C1 segment of cervical spinal cord (tissue), 14 donors: ENCODE measurements at regions not wholly inside any gene's neighbourhood (a gene's known extent, or its start where the extent isn't known, plus 50 kb on each side); places are given as distances from the start of the nearest gene placed in this dataset.
"Not testable (repeated sequence)": the region's sequence is repeated elsewhere in the genome, so short reads cannot be mapped to it uniquely, and the experiment has no call there.

ENCODE experiments used
- DNase-seq, 14 donors: peaks; one replicate each; lab custom pipeline; 2025; lab: John Stamatoyannopoulos, UW

DNA sequence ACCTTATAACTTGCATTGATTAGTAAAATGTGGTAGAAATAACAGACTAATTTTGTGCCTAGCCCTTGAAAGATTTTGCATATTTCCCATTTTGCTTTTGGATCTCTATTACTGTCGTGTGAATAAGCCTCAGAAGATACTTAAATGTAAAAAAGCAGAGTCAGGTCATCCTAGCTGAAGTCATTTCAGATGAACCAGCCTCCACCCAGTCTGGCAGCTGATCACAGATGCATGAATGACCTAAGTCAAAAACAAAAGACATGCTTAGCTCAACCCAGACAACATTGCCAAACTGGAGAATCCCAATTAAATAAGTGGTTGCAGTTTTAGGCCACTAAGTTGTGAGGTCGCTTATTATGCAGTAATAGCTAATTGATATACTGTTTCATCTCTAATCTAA, 349.9 kb downstream of the C12orf50 start:
- DNase-seq = no peak

DNA sequence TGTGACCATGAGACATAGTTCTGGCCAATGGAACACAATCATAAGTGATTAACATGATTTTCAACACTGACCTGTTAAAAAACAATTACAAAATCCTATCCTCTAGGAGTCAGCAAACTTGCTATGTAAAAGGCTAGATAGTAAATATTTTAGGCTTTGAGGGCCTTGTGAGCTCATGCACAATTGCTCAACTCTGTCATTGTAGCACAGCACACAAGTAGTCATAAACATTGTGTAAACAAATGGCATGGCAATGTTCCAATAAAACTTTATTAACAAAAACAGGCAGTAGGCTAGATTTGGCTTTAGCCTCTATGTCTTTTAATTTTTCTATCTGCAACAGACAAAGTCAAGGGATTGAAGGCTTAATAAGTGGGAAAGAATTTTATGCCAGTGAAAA, 350.7 kb downstream of the C12orf50 start:
- no peak for DNase-seq

DNA sequence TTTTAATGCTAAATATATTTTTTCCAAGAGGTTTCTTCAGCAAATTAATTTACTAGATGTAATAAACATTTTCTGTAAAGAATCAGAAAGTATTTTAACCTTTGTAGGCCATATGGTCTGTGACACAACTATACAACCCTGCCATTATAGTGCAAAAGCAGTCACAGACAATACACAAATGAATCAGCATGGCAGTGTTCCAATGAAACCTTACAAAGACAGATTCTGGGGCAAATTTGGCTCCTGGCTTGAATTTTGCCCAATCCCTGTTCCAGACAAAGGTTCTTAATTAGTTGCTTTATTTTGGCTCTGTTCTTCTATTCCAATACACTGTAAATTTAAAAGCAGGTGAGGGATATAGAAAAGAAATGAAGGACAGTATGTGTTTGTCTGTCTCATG, 352.5 kb downstream of the C12orf50 start:
- no peak for DNase-seq

DNA sequence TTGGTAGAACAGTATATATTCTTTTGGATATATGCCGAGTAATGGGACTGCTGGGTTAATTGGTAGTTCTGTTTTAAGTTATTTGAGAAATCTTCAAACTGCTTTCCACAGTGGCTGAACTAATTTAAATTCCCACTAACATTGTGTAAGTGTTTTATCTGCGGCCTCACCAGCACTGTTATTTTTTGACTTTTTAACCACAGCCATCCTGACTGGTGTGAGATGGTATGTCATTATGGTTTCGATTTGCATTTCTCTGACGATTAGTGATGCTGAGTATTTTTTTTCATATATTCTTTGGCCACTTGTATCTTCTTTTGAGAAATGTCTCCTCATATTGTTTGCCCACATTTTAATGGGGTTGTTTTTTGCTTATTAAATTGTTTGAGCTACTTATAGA, 357.4 kb downstream of the C12orf50 start:
- no peak for DNase-seq

DNA sequence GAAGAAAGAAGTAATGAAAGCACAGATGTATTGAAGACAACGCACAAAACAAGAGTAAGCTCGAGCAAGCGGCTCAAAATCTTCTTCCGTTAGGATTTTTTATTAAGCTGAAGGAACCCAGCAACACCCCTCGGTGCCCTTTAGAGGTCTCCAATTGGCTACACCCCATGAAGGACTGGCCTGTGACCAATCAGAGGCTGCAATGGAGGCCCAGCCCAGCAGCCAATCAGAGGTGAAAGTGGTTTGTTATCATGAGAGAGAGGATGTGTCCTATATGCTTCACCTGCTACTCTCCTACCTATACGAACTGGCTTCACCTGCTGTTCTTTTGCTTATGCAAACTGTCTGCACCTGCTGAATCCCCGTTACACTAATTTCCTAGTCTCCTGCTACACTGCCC, 358.8 kb downstream of the C12orf50 start:
- DNase-seq = no peak

DNA sequence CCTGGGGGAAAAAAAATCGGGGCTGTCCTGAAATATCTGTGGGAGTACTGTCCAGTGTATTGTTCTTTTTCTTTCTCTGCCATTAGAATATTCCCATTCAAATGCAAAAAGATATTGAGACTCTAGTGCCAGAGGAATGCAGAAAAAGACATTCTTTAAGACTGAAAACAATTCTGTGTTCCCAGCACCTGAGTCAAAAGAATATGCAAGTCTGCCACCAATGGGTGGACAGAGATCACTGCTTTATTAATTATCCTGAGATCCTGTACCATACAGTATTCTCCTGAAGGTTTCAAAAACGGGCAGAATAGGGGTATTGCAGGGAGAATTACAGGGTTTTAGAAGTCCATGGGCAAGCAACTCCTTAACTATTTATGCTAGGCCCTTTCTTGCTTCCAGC, 361.8 kb downstream of the C12orf50 start:
- no peak for DNase-seq

DNA sequence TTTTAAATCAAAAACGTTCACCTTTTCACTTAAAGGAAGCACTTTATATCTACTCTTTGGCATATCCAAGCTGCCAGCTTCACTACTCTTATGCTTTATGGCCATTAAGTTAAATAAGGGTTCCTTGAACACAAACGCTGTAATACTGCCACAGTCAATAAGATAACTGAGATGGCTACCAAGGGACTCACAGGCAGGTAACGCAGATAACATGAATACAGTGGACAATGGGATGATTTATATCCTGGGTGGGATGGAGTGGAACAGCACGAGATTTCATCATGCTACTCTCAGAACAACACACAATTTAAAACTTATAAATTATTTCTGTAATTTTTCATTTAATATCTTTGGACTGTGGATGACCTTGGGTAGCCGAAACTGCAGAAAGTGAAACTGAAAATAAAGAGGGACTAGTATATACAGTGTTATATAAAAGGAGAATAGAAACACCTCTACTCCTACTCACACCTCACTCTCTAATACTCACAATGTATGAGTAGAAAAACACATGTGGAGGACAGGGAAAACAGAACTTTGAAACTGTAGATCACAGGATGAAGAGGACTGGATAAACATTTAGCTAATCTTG, 367.3 kb downstream of the C12orf50 start:
- DNase-seq = no peak

DNA sequence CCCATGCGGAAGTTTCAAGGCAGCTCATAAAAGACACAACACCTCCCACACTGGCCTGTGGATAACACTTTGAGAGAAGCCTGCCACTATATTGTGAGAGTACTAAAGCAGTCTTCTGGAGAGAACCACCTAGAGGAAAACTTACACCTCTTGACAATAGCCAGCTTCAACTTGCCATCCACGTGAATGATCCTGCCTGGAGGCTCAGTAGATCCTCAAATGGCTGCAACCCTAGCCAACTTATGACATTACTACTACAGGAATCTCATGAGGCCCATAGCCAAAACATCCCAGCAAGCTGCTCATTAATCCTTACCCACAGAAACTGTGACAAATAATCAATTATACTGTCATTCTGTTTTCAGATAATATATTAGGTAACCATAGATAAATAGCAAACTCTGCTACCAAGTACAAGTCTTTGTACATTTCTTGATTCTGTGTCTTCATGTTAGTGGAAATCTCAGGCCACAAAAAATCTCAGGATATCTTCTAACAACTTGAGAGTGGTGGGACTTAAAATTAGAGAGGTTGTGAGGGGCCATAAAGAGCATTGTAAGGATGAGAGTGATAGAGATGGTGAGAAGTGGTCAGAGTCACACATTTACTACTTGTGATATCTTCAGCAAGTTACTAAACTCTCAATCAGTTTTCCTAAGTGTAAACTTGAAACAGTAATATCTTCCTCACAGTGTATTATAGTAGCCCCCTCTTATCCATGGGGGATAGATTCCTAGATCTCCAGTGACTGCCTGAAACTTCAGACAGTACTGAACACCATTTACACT, 368.0 kb downstream of the C12orf50 start:
- no peak for DNase-seq

DNA sequence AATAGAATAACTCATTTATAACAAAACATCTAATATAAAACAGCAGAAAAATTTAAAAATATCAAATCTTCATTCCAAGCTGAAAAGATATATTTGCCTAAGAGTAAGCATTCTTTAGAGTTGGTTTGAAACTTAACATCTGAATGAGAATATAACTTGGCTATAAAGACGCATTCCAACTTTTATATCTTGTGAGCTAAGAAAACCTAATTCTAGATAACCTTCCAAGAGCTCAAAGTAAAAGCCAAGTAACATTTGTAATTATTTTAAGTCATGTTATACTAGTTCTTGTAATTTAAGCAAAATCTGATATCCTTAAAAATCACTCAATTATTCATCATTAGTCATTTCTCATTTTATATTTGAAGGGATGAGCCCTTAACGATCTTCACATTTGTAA, 368.9 kb downstream of the C12orf50 start:
- DNase-seq = no peak

DNA sequence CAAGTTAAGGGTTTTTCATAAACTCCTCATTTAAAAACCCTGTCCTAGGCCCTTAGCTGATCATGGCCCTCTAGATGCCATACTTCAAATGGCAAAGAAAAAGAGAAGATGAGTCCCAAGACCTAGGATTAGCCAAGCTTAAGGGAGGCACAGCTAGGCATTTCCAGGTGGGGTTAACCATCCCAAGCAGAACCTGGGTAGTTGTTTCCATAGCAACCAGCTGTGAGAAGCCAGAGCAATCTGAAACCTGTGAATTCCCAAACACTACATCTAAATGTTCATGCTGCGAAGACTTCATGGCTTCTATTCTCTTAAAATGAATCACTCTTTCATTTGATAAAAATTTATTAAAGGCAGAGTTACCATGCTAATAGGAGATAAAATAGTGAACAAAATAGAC, 372.9 kb downstream of the C12orf50 start:
- DNase-seq = no peak

DNA sequence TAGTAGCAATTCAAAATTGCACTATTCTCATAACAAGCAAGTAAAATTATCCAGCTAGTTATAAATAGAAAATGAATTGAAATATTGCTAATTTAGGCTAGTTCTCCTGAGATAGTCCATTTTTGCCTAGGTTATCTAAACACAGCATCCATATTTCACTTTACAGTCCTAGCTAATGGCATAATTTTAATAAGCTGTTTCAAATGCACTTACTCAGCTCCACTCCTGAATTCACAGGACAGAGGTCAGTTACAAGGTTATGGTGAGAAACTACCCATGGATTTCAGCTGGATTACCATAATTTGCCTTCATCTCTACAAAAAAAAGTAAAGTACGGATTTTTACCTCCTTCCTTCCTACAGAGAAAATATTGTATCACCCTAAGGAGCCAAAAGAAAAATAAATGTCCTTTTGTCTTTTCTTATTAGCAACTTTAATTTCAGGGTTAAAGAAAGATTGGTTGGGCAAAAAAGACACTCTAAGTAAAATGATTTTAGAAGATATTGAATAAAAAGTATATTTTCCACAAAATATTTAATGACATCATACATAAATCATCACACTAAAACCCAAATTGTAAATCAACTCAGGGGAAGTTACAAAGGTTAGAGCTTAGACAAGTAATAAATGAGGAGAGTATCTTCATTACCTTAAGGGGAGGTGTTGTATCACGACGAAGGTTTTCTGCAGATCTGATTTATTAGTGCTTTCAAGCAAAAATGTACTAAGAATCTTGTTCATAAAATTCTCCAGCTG, 377.4 kb downstream of the C12orf50 start:
- no peak for DNase-seq

DNA sequence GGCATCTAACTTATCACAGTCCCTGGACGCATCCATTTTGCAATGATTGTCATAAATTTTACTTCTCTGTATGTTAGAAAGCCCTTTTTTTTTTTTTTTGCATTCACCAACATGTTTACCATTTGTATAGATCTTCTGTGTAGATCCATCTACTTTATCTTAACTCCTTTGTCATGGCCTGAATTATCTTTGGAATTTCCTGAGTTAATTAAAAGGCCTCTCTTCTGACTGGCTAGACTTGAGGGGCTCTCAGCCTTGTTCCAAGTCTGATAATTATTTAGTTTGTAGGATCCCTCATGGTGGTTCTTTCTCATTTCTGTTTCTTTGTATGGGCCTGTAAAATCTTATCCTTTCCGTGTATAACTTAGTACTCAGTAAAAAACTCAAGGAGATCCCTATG, 387.0 kb downstream of the C12orf50 start:
- DNase-seq = no peak

DNA sequence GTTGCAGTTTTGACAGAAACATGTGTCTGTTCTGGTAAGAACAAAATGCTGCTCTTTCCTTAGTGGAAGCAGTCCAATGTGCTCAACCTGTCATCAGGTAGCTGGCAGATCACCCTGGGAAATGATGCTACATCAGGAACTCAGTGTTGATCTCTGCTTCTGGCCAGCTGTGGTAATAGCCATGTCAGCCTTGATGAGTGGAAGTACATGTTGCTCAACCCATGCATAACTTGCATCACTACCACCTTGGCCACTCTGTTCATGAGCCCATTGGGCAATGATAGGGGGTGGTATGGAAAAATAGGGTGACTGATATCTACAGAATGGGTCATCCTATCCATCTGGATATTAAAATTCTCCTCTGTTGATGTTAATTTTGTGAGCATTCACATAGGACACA, 411.0 kb downstream of the C12orf50 start:
- DNase-seq = no peak

DNA sequence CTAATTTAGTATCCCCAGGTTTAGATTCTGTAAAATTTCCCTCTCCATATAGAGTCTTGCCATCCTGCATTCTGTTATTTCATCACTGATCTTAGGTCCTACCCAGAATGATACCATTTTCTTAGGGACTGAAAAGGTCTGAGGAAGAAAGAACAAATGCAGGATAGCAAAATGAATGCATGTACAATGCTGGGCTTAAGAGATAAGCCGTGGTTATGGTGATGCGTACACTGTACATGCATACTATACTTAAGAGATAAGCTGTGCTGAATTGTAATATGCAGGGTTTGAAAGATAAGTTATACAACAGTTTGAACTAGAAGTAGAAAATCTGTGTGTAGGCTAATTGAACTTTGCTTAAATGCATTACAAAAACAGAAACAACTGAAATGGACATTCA, 416.2 kb downstream of the C12orf50 start:
- DNase-seq = no peak

DNA sequence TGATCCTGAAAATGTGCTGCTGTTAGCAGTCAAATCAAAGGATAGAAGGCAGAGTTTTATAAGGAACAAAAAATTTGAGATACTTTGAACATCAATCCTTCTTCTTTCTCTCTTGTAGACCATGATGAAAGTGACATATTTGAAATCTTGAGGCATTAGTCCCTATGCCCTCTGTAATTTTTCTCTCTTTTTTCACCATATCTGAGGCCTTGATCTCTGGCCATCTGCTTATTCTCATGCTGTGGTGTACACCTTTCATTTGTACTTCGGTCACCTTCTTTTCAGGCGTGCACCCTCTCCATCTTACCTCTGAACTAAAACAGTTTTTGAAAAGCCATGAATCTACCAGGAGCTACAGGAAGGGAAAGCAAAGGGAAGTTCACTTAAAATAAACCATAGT, 420.9 kb downstream of the C12orf50 start:
- DNase-seq = no peak

DNA sequence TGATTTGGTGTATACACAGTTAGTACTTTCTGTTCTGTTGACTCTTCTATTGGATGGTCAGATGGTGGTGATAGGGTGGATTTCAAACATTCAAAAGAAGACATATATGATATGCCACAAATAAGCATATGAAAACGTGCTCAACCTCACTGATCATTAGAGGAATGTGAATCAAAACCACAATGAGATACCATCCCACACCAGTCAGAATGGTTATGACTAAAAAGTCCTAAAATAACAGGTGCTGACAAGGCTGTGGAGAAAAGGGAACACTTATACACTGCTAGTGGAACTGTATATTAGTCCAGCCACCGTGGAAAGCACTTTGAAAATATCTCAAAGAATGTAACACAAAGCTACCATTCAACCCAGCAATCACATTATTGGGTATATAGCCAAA, 425.5 kb downstream of the C12orf50 start:
- no peak for DNase-seq

DNA sequence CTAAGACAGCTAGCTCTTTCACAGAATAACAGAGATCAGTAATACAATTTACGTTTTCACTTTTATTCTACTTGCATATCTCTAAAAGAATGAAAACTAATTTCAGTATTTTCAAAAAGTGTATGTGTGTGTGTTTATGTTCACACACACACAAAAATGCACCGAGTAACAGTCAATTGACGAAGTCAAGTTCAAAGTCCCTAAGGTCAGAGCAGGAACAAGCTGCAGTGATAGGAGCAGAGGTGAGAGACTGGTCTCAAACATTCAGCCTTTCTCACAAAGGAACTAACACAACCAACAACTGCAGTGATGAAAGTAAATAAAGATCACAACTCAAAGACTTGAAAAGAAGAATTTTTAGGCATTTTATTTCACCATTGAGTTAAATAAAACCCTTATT, 429.7 kb downstream of the C12orf50 start:
- no peak for DNase-seq

DNA sequence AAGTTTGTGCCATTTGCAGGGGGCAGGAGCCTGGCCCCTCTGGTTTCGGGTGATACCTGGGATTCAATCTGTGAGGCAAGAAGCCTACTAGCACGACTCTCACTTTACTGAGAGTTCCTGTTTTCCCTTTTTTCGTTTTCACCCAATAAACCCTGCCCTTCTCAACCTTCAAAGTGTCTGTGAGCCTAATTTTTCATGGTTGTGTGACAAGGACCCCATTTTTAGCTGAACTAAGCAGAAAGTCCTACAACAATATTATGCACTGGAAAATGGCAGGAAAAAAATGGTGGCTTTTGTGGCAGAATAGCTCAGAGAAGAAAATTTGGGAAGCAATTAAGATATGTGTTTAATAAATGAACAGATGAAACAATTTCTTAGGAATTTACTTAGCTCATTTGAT, 432.1 kb downstream of the C12orf50 start:
- DNase-seq = no peak

DNA sequence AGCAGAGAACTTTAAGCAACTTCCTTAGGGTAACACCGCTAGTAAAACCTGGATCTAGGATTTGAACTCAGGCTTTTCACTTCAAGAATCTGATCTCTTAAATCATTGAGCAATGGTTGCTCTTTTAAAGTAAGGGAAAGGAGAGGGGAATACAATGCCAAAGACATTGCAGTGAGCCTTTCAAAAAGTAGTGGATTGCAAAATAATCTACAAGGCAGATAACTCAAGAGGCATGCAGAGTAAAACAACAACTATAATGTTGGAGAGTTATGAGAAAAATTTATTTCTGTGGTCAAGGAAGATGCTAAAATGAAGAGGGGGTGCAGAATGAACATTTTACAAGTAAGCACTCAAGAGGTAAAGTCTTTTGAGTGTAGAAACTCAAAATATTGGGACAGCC, 432.6 kb downstream of the C12orf50 start:
- no peak for DNase-seq

DNA sequence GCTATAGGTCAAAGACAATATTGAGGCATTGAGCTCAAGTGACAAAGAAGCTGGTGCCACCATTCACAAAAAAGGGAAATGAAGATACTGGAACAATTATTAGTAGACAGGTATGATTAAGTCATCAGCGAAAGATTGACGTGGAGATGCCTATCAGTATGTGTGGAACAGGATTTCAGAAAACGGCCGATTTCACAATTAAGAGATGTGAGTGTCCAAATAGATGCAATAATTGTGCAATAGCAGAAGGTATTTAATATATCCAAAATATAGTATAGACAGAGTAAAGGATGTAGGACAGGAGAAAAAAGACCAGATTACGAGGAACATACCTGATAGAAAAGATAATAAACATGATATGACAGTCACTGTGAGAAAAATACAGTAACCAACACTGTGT, 433.1 kb downstream of the C12orf50 start:
- no peak for DNase-seq

DNA sequence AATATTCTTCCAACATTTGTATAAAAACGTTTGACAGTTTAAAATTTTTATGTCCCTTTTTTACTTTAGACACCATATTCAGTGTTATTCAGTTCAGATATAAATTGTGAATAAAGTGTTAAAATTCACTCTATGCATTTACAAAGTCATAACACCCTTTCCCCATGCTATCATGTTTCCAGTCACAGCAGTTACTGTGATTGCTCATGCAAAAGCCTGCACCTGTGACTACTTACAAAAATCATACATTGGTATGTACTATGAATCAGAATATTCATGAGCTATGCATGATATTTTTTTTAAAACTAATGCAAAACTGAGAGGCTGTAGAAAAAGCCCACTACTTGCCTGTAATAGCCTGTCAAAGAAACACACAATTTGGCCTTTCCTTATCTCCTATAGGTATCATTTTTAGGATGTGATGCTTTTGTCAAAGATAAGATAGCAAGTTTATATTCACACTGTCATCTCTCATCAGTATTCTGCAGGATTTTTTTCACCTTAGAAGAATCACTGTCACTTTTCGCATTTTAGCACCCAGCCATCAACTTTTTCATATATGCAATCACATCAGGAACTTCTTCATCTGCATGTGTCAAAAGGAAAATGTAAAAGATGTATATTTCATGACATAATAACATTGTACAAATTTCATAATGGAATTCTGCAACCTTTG, 443.2 kb downstream of the C12orf50 start:
- DNase-seq = no peak

DNA sequence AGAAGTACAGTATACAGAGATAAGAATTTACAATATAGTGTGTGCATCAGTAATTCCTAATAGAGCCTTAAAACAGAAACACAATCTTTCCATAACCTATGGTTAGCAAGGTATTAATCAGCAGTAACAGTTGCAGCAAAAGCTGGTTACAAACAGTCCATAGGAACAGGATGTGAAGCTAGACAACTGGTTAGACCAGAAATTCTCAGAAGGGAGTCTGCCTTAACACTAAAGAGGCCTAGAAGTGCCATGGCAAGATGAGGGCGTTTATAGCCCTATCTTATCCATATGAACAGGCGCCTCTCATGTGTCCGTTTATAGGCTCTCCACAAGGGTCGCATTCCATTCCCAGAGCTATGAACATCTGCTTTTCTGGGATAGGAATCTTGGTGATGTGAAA, 450.1 kb downstream of the C12orf50 start:
- DNase-seq = not testable (repeated sequence)
